Natural killer cell treated with Interleukin-12 subunit alpha and Interleukin-12 subunit beta and Interleukin-15 and Interleukin-18, amount 100 ng/mL, for 72 hours (primary cell): ENCODE measurements at regions not wholly inside any gene's neighbourhood (a gene's known extent, or its start where the extent isn't known, plus 50 kb on each side); places are given as distances from the start of the nearest gene placed in this dataset.

Experiments
- ATAC-seq, 2 donors: fragments of 150-1000 bp; cut with Tn5 transposase in 1 of 2; sonication (Bioruptor Pico), chemical (Tn5 transposase) in 1 of 2; 2 replicates each; pipeline ENCODE4 v1.10.0; 2021
- DNase-seq: peaks from one replicate; pipeline ENCODE4 v3.0.0; 2022; ENCODE audit warnings: low spot score
- H3K27ac Mint-ChIP-seq, 2 donors: 1 replicate in 1 of 2; 2 replicates in 1 of 2; pipeline ENCODE4 v1.8.0; 2022; ENCODE audit warnings: mixed read lengths in 2 of 2, mild to moderate bottlenecking in 1 of 2, moderate library complexity in 1 of 2
- H3K27me3 Mint-ChIP-seq, 2 donors: 1 replicate in 1 of 2; 2 replicates in 1 of 2; pipeline ENCODE4 v1.8.0; 2022; ENCODE audit warnings: mixed read lengths in 2 of 2
- H3K36me3 Mint-ChIP-seq: one replicate; pipeline ENCODE4 v1.8.0; 2022; ENCODE audit warnings: mixed read lengths
- H3K4me1 Mint-ChIP-seq, 2 donors: 1 replicate in 1 of 2; 2 replicates in 1 of 2; pipeline ENCODE4 v1.8.0; 2022; ENCODE audit warnings: low read depth in 2 of 2, mixed read lengths in 2 of 2, mild to moderate bottlenecking in 1 of 2
- H3K4me3 Mint-ChIP-seq: one replicate; pipeline ENCODE4 v1.8.0; 2022; ENCODE audit warnings: mixed read lengths
- H3K9me3 Mint-ChIP-seq: 2 replicates; pipeline ENCODE4 v1.8.0; 2022; ENCODE audit warnings: mixed read lengths

DNA sequence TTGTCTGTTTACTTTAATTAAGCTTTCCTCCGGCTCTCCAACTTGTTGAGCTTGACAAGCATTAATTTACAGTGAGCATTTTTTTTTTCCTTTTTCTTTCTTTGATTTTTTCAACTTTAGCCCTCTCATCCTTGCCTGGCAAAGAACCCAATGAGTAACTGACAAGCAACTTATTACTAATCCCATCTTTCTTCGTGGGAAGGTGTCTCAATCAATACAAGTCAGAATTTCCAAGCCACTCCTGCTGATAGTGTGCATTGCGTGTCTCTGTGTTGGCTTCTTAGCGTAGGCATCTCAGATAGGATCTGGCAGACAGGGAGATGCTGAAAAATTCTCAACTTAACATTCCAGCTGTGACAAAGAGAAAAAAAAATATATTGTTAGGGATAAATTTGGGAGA is 527.7 kb upstream of the WWC1 start:
- DNase-seq (no peak), ATAC-seq (no peak)
- Mint-ChIP-seq H3K36me3 (no peaks in the 10 kb centered on the region), H3K27ac (no peak overlapping the region), H3K4me1 (no peaks in the 10 kb centered on the region), H3K27me3 (no peaks in the 10 kb centered on the region), H3K4me3 (no peak overlapping the region), H3K9me3 (no peaks in the 10 kb centered on the region)

DNA sequence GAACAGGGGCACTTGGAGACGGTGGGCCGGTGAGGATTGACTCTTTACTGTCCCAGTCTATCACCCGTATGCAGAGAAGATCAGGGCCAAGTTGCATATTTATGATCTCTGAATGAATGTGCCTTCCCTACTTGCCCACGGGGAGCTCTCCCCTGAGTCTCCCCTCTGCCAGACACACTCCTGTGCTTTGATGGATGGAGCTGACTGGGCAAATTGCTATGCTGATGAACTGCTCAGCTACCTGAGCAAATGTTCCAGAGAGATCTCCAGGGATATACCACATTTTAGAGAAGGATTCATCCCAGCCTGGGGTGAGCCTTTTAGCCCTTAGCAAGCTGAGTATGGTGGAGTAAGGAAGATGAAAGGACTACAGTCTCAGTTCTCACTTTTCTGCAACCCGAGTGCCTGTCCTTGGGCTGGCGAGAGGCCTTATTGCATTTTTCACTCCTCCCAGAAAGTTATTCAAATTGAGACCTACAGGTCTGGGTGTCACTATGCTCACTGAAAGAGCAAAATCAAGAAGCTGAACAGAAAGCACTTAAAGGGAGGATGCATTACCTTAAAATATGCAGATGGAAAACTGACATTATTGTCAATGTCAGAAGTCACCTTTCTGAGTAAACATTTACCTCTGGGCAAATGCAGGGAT is 526.7 kb upstream of the WWC1 start:
- Mint-ChIP-seq H3K27me3 (no peaks in the 10 kb centered on the region), H3K4me1 (no peaks in the 10 kb centered on the region), H3K27ac (no peak overlapping the region), H3K36me3 (no peaks in the 10 kb centered on the region), H3K4me3 (no peak overlapping the region), H3K9me3 (no peaks in the 10 kb centered on the region)
- ATAC-seq (no peak), DNase-seq (no peak)

DNA sequence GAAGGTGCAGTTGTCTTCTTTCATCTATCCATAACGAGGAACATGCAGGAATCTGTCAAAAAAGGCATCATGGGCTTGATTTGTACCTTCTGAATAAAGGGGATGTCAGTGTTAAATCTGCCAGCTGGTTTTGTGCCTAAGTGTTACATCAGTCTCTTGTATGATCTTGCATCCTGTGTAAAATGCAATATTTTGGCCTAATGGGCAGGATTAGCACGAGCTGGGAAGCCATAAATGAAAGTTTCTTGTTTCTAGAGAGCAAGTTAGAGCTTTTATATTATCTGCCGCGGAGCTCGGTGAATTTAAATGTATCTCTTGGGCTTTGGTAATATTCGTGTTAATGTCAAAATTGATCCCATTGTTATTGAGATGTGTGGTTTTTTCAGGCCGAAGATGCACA is 526.1 kb upstream of the WWC1 start:
- H3K4me1 Mint-ChIP-seq, result no peaks in the 10 kb centered on the region
- H3K27me3 Mint-ChIP-seq, result no peaks in the 10 kb centered on the region
- H3K4me3 Mint-ChIP-seq, result no peak overlapping the region
- DNase-seq, result no peak
- no peaks in the 10 kb centered on the region for H3K36me3 Mint-ChIP-seq
- ATAC-seq, result no peak
- no peak overlapping the region for H3K27ac Mint-ChIP-seq
- H3K9me3 Mint-ChIP-seq, result peaks cover 2% of the 10 kb centered on the region

DNA sequence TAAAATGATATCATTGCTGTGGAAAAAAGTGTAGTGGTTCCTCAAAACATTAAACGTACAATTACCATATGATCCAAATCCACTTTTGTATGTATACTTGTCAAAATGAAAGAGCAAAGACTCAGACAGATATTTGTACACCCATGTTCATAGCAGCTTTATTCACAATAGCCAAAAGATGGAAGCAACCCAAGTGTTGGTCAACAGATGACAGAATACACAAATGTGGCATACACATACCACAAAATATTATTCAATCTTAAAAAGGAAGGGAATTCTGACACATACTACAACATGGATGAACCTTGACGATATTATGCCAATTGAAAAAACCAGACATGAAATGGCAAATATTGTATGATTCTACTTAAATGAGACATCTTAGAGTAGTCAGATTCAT is 524.5 kb upstream of the WWC1 start:
- Mint-ChIP-seq H3K36me3 (no peaks in the 10 kb centered on the region), H3K27ac (no peak overlapping the region), H3K27me3 (no peaks in the 10 kb centered on the region), H3K4me1 (no peaks in the 10 kb centered on the region), H3K4me3 (no peak overlapping the region), H3K9me3 (peaks cover 2% of the 10 kb centered on the region)
- no peak for ATAC-seq
- no peak for DNase-seq

DNA sequence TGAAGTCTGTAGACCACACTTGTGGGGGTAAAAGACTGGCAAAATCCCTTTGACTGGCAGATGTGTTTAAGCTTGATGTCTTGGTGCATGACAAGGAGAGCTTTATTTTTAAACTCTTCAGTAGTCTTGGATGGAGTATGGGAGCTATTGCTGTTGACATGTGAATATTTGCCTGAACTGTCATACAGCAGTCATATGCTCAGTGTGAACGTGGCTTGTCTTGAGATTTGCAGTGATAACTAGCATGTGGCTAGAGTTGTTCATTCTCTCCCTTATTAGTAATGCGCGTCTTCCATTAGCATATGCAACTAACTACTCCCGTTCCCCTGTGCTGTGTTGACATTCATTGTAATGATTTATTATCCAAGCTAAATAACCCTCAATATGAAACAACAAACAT is 523.6 kb upstream of the WWC1 start:
- Mint-ChIP-seq H3K27me3 (no peaks in the 10 kb centered on the region), H3K4me3 (no peak overlapping the region), H3K27ac (no peak overlapping the region), H3K36me3 (no peaks in the 10 kb centered on the region), H3K9me3 (peaks cover 2% of the 10 kb centered on the region), H3K4me1 (no peaks in the 10 kb centered on the region)
- DNase-seq (no peak), ATAC-seq (no peak)

DNA sequence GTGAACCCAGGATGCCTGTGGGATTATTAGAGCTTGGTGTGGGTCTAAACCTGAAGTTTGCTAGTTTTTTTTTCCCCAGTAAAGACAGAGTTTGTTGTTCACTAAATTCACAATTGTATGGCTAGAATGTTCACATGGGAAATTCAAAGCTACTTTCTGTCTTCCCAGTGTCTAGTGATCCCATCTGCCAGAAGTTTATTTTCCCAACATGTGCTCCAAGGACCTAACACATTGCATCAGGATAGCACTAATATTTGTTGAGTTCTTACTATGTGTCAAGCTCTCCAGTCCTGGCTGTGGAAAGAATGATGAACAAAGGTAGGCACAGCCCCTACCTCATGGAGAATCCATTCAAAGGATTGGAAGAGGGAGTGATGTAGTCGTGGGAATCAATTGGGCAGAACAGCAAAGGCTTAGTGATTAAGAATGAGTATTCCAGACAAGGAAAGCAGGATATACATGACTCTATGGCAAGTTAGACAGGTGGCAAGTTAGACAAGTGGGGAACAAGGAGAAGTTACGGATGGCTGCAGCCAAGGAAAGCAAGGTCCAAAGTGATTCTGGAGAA is 521.5 kb upstream of the WWC1 start:
- H3K36me3 Mint-ChIP-seq, result no peaks in the 10 kb centered on the region
- DNase-seq (no peak), ATAC-seq (no peak)
- H3K27ac Mint-ChIP-seq, result no peak overlapping the region
- H3K4me1 Mint-ChIP-seq, result no peaks in the 10 kb centered on the region
- H3K9me3 Mint-ChIP-seq, result peaks cover 2% of the 10 kb centered on the region
- no peak overlapping the region for H3K4me3 Mint-ChIP-seq
- no peaks in the 10 kb centered on the region for H3K27me3 Mint-ChIP-seq

DNA sequence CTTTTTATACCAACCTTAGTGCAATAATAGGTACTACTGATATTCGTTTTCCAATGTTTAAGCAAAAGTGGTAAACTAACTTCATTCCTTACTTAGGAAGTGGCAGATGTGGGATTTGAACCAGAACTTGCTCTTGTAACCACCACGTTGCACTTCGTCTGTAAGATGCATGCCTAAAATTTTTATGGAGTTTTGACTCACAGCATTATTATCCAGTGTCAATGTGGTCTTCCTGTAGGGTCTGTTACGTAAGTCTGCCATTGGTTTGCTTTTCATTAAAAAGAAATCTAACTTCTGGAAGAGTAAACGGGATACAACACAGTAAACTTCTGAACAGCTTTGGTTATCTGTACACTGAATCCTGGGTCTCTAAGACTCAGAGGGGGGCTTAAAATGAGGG is 521.0 kb upstream of the WWC1 start:
- no peaks in the 10 kb centered on the region for H3K36me3 Mint-ChIP-seq
- H3K9me3 Mint-ChIP-seq, result peaks cover 2% of the 10 kb centered on the region
- no peak for DNase-seq
- ATAC-seq, result no peak
- no peak overlapping the region for H3K4me3 Mint-ChIP-seq
- H3K4me1 Mint-ChIP-seq, result no peaks in the 10 kb centered on the region
- no peaks in the 10 kb centered on the region for H3K27me3 Mint-ChIP-seq
- H3K27ac Mint-ChIP-seq, result no peak overlapping the region

DNA sequence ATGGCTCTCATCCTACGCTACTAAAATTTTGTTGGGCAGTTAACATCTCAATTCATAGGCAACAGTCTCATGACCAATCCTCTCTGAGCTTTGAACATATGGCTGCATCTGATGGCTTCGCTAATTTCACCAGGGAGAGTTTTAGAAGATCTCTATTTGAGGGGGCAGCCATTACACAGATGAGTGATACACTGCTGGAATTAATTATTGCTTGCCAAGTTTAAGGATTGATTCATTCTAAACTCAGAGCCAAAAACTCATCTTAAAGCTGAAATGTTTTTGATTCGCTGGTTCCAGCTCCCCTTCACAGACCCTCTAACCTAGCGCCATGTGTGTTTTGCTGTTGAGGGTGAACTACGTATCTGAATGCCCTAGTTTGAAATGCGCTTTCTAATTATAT is 519.9 kb upstream of the WWC1 start:
- Mint-ChIP-seq H3K27me3 (no peaks in the 10 kb centered on the region), H3K4me3 (no peak overlapping the region), H3K9me3 (peaks cover 2% of the 10 kb centered on the region), H3K36me3 (no peaks in the 10 kb centered on the region), H3K27ac (no peak overlapping the region), H3K4me1 (no peaks in the 10 kb centered on the region)
- ATAC-seq, result no peak
- DNase-seq, result no peak

DNA sequence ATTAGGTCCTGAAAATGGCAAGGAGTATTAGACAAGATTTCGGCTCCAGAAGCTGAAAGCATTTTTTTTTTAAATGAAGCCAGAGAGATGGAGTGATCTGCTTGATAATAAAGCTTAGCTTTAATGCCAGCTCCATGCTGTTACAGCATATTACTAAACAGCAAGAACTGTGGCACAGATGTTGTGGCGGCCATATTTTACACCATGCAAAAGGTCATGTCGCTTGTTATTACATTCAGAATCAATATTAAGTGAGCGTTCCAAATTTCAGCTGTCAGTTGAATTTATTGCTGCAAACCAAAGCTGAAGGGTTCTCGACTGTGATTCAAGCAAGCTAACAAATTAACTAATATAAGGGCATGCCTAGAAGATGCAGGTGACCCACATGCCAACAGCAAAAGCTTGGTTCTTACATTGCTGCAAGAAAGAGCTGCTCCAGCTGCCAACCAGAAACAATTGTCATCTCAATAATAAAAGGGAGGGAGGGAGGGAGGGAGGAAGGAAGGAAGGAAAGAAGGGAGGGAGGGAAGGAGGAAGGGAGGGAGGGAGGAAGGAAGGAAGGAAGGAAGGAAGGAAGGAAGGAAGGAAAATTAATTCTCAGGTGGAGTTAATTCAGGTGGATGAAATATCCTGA is 517.7 kb upstream of the WWC1 start:
- Mint-ChIP-seq H3K9me3 (peaks cover 2% of the 10 kb centered on the region), H3K27me3 (no peaks in the 10 kb centered on the region), H3K4me1 (no peaks in the 10 kb centered on the region), H3K27ac (no peak overlapping the region), H3K4me3 (no peak overlapping the region), H3K36me3 (no peaks in the 10 kb centered on the region)
- DNase-seq, result no peak
- no peak for ATAC-seq

DNA sequence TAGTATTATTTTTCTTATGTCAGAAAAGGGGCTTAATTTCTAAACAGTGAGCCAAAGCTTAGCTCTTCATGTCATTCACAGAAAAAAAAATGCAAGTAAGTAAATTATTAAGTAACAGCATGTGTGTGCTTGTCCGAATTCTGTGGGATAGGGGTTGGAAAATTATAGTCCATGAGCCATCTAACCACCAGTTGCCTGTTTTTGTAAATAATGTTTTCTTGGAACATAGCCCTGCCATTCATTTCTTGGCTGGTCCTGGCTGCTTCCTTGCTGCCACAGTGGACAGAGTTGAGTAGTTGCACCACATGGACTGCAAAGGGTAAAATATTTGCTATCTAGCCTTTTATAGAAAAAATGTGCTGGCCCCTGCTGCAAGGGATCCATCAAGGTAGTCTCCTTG is 513.7 kb upstream of the WWC1 start:
- Mint-ChIP-seq H3K9me3 (no peaks in the 10 kb centered on the region), H3K27me3 (no peaks in the 10 kb centered on the region), H3K36me3 (no peaks in the 10 kb centered on the region), H3K4me3 (no peak overlapping the region), H3K4me1 (no peaks in the 10 kb centered on the region), H3K27ac (no peak overlapping the region)
- ATAC-seq (no peak), DNase-seq (no peak)

DNA sequence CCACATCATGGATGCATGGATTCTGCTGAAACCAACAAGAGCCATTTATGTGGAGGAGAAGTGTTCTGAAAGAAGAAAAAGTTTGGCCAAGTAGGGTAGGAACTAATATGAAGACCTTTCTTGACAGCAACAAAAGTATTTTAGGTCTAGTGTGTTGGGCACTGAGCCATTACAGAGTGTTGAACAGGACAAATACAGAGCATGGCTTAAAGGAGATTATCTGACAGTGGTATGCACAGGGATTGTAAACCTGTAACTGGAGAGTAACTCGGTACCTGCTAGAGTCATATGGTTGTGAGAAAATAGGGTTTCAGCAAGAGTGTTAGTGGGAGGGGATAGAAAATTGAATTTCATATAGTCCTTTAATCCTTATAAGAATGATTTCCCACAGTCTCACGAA is 513.2 kb upstream of the WWC1 start:
- Mint-ChIP-seq H3K4me3 (no peak overlapping the region), H3K36me3 (no peaks in the 10 kb centered on the region)

DNA sequence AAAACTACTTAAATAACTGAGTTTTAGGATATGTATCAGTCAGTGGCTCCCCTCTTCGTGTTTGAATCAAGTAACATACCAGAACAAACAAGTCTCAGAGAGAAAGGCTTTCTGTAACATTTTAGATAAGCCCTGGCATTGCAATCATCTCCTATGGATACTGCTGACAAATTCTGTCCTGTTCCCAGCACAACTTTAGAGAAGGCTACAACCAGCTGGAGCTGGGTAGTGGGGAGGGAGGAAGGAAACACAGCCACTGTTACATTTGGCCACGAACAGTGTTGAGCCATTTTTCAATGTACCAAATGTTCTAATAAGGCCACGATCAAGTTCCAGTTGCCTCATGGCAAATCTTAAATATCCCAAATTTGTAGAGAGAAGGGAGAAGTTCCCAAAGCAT is 511.8 kb upstream of the WWC1 start:
- Mint-ChIP-seq H3K27ac (no peak overlapping the region), H3K36me3 (no peaks in the 10 kb centered on the region), H3K9me3 (no peaks in the 10 kb centered on the region), H3K4me3 (no peak overlapping the region), H3K4me1 (no peaks in the 10 kb centered on the region), H3K27me3 (no peaks in the 10 kb centered on the region)
- ATAC-seq (no peak), DNase-seq (no peak)

More for the DNA sequence above, 513.2 kb upstream of the WWC1 start:
- Mint-ChIP-seq H3K27ac (no peak overlapping the region), H3K4me1 (no peaks in the 10 kb centered on the region), H3K9me3 (no peaks in the 10 kb centered on the region), H3K27me3 (no peaks in the 10 kb centered on the region)
- ATAC-seq (no peak), DNase-seq (no peak)

DNA sequence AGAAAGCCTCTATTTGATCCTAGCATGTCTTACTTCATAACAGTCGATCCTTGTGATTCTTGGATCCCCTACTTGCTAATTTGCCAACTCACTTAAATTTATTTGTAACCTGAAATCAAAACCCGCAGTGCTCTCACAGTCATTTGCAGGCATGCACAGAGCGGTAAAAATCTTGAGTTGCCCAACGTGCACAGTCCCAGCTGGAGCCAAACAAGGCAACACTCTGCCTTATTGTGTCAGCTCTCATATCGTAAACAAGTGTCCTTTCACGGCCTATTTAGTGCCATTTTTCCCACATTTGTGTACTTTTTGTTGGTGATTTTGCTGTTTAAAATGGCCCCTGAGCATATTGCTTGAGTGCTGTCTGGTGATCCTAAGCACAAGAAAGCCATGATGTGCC is 511.3 kb upstream of the WWC1 start:
- no peak for ATAC-seq
- H3K4me1 Mint-ChIP-seq, result no peaks in the 10 kb centered on the region

DNA sequence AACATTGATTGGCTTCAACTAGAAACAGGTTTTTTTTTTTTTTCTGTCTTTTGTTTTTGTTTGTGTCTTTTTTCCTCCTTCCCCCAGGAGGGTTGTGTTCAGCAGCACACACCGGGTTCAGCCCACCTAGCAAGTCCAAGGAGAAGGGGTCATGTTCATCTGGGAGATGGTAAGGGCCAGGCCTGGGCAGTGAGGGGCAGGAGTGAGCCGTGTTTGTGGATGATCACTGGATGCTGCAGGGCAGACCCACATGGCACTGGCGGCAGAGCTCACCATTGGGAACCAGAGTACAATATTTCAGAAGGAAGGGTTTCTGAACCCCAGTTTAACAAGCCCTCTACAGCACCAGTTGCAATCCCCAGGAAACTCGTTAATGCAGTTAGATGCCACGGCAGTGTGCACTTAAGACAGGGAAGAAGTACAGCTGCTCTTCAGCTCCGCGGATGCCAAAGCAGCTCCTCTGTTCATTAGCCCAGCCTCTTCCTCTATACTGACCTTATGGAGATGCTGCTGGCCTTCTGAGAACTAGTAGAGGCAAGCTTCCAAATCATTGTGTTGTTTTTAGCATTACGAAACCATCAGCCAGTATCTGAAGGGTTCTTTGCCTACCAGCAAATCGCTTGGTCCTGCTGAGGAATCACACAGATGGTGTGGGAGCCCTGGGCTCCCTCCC is 508.2 kb upstream of the WWC1 start:
- Mint-ChIP-seq H3K36me3 (no peaks in the 10 kb centered on the region), H3K27me3 (no peaks in the 10 kb centered on the region), H3K4me3 (no peak overlapping the region), H3K9me3 (no peaks in the 10 kb centered on the region), H3K4me1 (no peaks in the 10 kb centered on the region), H3K27ac (no peak overlapping the region)
- no peak for ATAC-seq
- DNase-seq, result no peak

More for the DNA sequence above, 511.3 kb upstream of the WWC1 start:
- H3K27me3 Mint-ChIP-seq, result no peaks in the 10 kb centered on the region
- no peak for DNase-seq
- H3K9me3 Mint-ChIP-seq, result no peaks in the 10 kb centered on the region
- no peaks in the 10 kb centered on the region for H3K36me3 Mint-ChIP-seq
- no peak overlapping the region for H3K4me3 Mint-ChIP-seq
- H3K27ac Mint-ChIP-seq, result no peak overlapping the region
